SU-DHL-6 (cell line): ENCODE measurements at regions not wholly inside any gene's neighbourhood (a gene's known extent, or its start where the extent isn't known, plus 50 kb on each side); places are given as distances from the start of the nearest gene placed in this dataset.

Source experiments
- CTCF ChIP-seq: fragments of 200-600 bp; sonication (generic); IDR thresholded peaks from one replicate; pipeline ENCODE4 v1.5.1; 2017; ENCODE audit warnings: antibody characterized with exemption, mild to moderate bottlenecking, low read length, moderate library complexity; ENCODE audit not compliant: insufficient read depth, poor library complexity, severe bottlenecking
- EZH2phosphoT487 ChIP-seq: fragments of 200-600 bp; sonication (generic), shearing (Covaris generic); conservative IDR thresholded peaks from 2 replicates; pipeline ENCODE4 v1.6.1; 2018; ENCODE audit warnings: mild to moderate bottlenecking, antibody characterized with exemption, low read length, moderate library complexity, mixed read lengths

- no peak for TF ChIP-seq CTCF
- no peak for TF ChIP-seq EZH2phosphoT487
Observed at GRCh38 chr6:132204591-132204990, 196.7 kb downstream of the MOXD1 start.
